GM21723 (cell line): ENCODE measurements at regions not wholly inside any gene's neighbourhood (a gene's known extent, or its start where the extent isn't known, plus 50 kb on each side); places are given as distances from the start of the nearest gene placed in this dataset.
"Not testable (repeated sequence)": the region's sequence is repeated elsewhere in the genome, so short reads cannot be mapped to it uniquely, and the experiment has no call there.

Source experiments
- ATAC-seq: cut with Tn5 transposase; IDR thresholded peaks from one replicate; pipeline ENCODE4 v1.9.1; 2021; ENCODE audit warnings: mild to moderate bottlenecking, moderate library complexity; ENCODE audit not compliant: unreplicated experiment

- ATAC-seq = no peak
Measured at GRCh38 chr20:23141450-23142161, 55.5 kb upstream of the CD93 start.

GRCh38 chr20:23140991-23141390 lies 54.9 kb upstream of the CD93 start:
- ATAC-seq = no peak

GRCh38 chr20:23139984-23140383 lies 53.9 kb upstream of the CD93 start:
- ATAC-seq = not testable (repeated sequence)

GRCh38 chr20:23139524-23139923 lies 53.4 kb upstream of the CD93 start:
- no peak for ATAC-seq

- no peak for ATAC-seq
Measured at GRCh38 chr20:23138682-23139081, 52.6 kb upstream of the CD93 start.

GRCh38 chr20:23138226-23138625 lies 52.1 kb upstream of the CD93 start:
- ATAC-seq = no peak

GRCh38 chr20:23136893-23137745 lies 51.0 kb upstream of the CD93 start:
- ATAC-seq = no peak

GRCh38 chr20:23135449-23136420 lies 49.6 kb upstream of the CD93 start:
- ATAC-seq = no peak
